ENCODE measurements at regions not wholly inside any gene's neighbourhood (a gene's known extent, or its start where the extent isn't known, plus 50 kb on each side); places are given as distances from the start of the nearest gene placed in this dataset.

DNA sequence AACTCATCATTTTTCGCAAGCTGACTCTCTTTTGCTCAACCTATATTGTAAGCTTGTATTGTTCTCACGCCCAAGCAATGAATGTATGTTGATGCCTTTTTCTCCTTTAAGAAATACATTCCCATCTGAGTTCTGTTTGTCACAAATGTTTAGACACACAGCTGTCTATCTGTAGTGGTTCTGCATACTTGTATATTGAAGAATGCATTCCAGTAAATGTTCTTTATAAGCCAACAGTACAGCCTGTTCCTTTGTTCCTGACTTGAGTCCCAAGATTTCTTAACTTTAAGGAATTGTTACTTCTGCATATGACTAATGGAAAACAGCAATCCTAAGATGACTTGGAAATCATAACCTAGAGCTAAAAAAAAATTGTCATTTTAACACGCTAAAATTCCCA, 849.1 kb upstream of the POU3F3 start:
- Histone ChIP-seq H3K9me3 (ENCODE audit: low read length) (no peaks in the 10 kb centered on the region), H3K27me3 (ENCODE audit: insufficient read depth, low read depth, low read length) (no peaks in the 10 kb centered on the region), H3K4me3 (ENCODE audit: low read length) (no peak overlapping the region), H4K20me1 (ENCODE audit: insufficient read depth) (no peaks in the 10 kb centered on the region), H3K9me2 (ENCODE audit: insufficient read depth, low read length) (no peaks in the 10 kb centered on the region), H3K4me2 (ENCODE audit: low read length) (no peak overlapping the region), H3K79me2 (replicated peaks; ENCODE audit: insufficient read depth, low read length) (no peaks in the 10 kb centered on the region), H3K9ac (ENCODE audit: low read length) (no peak overlapping the region), H3K36me3 (ENCODE audit: insufficient read depth, low read length) (no peaks in the 10 kb centered on the region), H3F3A (ENCODE audit: insufficient read depth, low read length, poor library complexity, severe bottlenecking) (no peaks in the 10 kb centered on the region), H3K27ac (ENCODE audit: low read length) (no peak overlapping the region), H2AFZ (ENCODE audit: low read depth, low read length) (no peak overlapping the region)
- TF ChIP-seq EP300 (conservative IDR thresholded peaks at IDR 0.05; ENCODE audit: poor library complexity, severe bottlenecking) = no peak
- TF ChIP-seq EZH2 (IDR thresholded peaks at IDR 0.05; ENCODE audit: borderline replicate concordance, insufficient read depth, low read length, poor library complexity, severe bottlenecking) = no peak
- TF ChIP-seq RAD21 (conservative IDR thresholded peaks at IDR 0.05) = no peak
- no peak for TF ChIP-seq TAF1 (IDR thresholded peaks at IDR 0.05; ENCODE audit: low read depth)
- TF ChIP-seq POLR2AphosphoS5 (IDR thresholded peaks at IDR 0.05) = no peak
- TF ChIP-seq, protein P1, sequence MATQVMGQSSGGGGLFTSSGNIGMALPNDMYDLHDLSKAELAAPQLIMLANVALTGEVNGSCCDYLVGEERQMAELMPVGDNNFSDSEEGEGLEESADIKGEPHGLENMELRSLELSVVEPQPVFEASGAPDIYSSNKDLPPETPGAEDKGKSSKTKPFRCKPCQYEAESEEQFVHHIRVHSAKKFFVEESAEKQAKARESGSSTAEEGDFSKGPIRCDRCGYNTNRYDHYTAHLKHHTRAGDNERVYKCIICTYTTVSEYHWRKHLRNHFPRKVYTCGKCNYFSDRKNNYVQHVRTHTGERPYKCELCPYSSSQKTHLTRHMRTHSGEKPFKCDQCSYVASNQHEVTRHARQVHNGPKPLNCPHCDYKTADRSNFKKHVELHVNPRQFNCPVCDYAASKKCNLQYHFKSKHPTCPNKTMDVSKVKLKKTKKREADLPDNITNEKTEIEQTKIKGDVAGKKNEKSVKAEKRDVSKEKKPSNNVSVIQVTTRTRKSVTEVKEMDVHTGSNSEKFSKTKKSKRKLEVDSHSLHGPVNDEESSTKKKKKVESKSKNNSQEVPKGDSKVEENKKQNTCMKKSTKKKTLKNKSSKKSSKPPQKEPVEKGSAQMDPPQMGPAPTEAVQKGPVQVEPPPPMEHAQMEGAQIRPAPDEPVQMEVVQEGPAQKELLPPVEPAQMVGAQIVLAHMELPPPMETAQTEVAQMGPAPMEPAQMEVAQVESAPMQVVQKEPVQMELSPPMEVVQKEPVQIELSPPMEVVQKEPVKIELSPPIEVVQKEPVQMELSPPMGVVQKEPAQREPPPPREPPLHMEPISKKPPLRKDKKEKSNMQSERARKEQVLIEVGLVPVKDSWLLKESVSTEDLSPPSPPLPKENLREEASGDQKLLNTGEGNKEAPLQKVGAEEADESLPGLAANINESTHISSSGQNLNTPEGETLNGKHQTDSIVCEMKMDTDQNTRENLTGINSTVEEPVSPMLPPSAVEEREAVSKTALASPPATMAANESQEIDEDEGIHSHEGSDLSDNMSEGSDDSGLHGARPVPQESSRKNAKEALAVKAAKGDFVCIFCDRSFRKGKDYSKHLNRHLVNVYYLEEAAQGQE (IDR thresholded peaks at IDR 0.05; ENCODE audit: borderline replicate concordance) = no peak

DNA sequence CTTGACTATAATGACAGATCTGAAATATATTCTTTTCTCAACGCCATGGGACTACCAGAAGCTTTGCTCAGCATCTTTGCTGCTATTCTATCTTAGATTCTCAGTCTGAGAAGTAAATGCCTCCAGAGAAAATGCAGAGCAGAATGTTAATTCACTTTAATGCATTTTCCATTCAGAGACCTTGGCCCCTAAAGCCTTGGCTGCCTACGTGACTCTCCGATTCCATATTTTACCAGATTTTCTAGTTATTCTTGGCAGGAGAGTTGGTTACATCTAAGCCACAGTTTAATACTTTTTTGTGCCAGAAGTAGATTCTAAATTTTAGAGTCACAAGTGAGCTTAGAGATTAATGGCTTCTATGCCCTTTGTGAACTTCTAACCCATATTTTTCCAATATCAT, 837.1 kb upstream of the POU3F3 start:
- no peaks in the 10 kb centered on the region for H3K9me2 ChIP-seq (ENCODE audit: insufficient read depth, low read length)
- no peak overlapping the region for H3K4me3 ChIP-seq (ENCODE audit: low read length)
- H3F3A ChIP-seq (ENCODE audit: insufficient read depth, low read length, poor library complexity, severe bottlenecking) = no peaks in the 10 kb centered on the region
- TF ChIP-seq, protein P2, sequence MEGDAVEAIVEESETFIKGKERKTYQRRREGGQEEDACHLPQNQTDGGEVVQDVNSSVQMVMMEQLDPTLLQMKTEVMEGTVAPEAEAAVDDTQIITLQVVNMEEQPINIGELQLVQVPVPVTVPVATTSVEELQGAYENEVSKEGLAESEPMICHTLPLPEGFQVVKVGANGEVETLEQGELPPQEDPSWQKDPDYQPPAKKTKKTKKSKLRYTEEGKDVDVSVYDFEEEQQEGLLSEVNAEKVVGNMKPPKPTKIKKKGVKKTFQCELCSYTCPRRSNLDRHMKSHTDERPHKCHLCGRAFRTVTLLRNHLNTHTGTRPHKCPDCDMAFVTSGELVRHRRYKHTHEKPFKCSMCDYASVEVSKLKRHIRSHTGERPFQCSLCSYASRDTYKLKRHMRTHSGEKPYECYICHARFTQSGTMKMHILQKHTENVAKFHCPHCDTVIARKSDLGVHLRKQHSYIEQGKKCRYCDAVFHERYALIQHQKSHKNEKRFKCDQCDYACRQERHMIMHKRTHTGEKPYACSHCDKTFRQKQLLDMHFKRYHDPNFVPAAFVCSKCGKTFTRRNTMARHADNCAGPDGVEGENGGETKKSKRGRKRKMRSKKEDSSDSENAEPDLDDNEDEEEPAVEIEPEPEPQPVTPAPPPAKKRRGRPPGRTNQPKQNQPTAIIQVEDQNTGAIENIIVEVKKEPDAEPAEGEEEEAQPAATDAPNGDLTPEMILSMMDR (IDR thresholded peaks at IDR 0.05; ENCODE audit: poor library complexity, severe bottlenecking) = no peak
- TF ChIP-seq TAF1 (IDR thresholded peaks at IDR 0.05; ENCODE audit: low read depth) (no peak), EP300 (conservative IDR thresholded peaks at IDR 0.05; ENCODE audit: poor library complexity, severe bottlenecking) (no peak), MXI1 (conservative IDR thresholded peaks at IDR 0.05; ENCODE audit: poor library complexity, severe bottlenecking) (no peak), RAD21 (conservative IDR thresholded peaks at IDR 0.05) (no peak)
- TF ChIP-seq, protein P1 (IDR thresholded peaks at IDR 0.05; ENCODE audit: borderline replicate concordance) = no peak
- no peaks in the 10 kb centered on the region for H3K27me3 ChIP-seq (ENCODE audit: insufficient read depth, low read depth, low read length)
- H3K9ac ChIP-seq (ENCODE audit: low read length) = no peak overlapping the region
- no peaks in the 10 kb centered on the region for H3K79me2 ChIP-seq (replicated peaks; ENCODE audit: insufficient read depth, low read length)
- H4K20me1 ChIP-seq (ENCODE audit: insufficient read depth) = no peaks in the 10 kb centered on the region
- H3K9me3 ChIP-seq (ENCODE audit: low read length) = no peaks in the 10 kb centered on the region
- H3K36me3 ChIP-seq (ENCODE audit: insufficient read depth, low read length) = no peaks in the 10 kb centered on the region
- no peak overlapping the region for H3K4me2 ChIP-seq (ENCODE audit: low read length)
- no peak overlapping the region for H3K27ac ChIP-seq (ENCODE audit: low read length)
- H2AFZ ChIP-seq (ENCODE audit: low read depth, low read length) = no peak overlapping the region
